IgD-negative memory B cell (primary cell): ENCODE measurements at regions not wholly inside any gene's neighbourhood (a gene's known extent, or its start where the extent isn't known, plus 50 kb on each side); places are given as distances from the start of the nearest gene placed in this dataset.

ENCODE experiments used
- H3K27ac Mint-ChIP-seq, 3 donors: one replicate each; pipeline ENCODE4 v1.8.0; 2020 to 2022; ENCODE audit warnings: mild to moderate bottlenecking in 3 of 3, mixed read lengths in 3 of 3, moderate library complexity in 1 of 3
- H3K27me3 Mint-ChIP-seq: one replicate; pipeline ENCODE4 v1.8.0; 2021; ENCODE audit warnings: mixed read lengths
- H3K36me3 Mint-ChIP-seq: one replicate; pipeline ENCODE4 v1.8.0; 2020; ENCODE audit warnings: mild to moderate bottlenecking, mixed read lengths
- H3K4me1 Mint-ChIP-seq, 3 donors: one replicate each; pipeline ENCODE4 v1.8.0; 2020 to 2022; ENCODE audit warnings: mixed read lengths in 3 of 3, mild to moderate bottlenecking in 1 of 3
- H3K4me3 Mint-ChIP-seq, 4 donors: one replicate each; pipeline ENCODE4 v1.8.0; 2020 to 2022; ENCODE audit warnings: mild to moderate bottlenecking in 4 of 4, mixed read lengths in 4 of 4, moderate library complexity in 3 of 4
- H3K9me3 Mint-ChIP-seq, 3 donors: one replicate each; pipeline ENCODE4 v1.8.0; 2020 to 2021; ENCODE audit warnings: mixed read lengths in 3 of 3, mild to moderate bottlenecking in 1 of 3

DNA sequence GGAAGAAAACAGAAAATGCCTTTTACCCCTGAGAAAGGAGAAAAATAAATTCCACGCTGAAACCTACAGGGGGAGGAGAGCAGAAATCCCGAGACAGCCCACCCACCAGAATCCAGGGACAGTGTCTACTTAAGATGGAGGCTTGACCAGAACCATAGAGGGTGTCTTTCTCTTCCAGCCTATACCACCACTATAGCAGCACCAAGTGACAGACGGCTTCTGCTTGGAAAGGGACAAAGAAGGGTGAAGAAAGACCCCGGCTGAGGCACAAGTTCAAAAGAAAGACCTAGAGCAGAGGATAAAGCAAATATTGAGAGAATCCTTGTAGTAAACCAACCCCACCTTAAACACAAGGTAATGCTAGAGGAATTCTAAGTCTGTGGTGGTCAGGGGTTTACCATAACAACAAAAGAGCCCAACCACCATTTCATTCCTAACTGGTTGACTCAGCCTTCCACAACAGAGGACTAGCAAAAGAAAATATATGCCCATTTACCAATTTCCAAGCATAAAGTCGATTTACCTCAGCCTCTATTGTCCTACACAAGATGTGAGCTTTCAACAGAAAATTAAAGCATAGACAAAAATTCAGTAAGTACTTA lies 105.3 kb upstream of the FOXG1 start:
- Mint-ChIP-seq H3K27me3 (no peaks in the 10 kb centered on the region), H3K4me3 (no peak overlapping the region), H3K36me3 (no peaks in the 10 kb centered on the region), H3K27ac (no peak overlapping the region), H3K9me3 (no peaks in the 10 kb centered on the region), H3K4me1 (no peaks in the 10 kb centered on the region)

DNA sequence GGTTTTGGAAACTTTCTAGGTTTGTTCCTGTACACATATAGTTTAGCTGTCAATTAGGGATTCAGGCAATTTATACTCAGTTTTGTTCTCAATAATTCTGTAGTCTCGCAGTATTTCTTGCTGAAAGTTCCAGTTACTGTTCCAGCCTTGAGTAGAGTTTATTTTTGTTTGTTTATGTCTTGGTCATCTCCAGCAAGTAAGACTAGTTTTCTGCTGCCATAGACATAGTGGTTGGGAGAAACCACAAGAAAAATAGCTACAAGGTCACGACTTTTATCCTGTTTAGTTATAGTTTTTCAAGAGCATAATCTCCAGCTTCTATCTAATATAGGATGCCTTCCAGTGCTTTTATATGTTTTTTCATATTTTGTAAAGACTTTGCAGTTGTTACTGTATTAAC lies 99.6 kb upstream of the FOXG1 start:
- H3K9me3 Mint-ChIP-seq = peaks cover 0 to 4% (median under 1%) of the 10 kb centered on the region in 3 donors
- peak overlapping the region in 1 of 4 donors; percentile 45 for H3K4me3 Mint-ChIP-seq
- peaks cover 3% of the 10 kb centered on the region for H3K36me3 Mint-ChIP-seq
- no peaks in the 10 kb centered on the region for H3K27me3 Mint-ChIP-seq
- H3K4me1 Mint-ChIP-seq = no peaks in the 10 kb centered on the region
- no peak overlapping the region for H3K27ac Mint-ChIP-seq

DNA sequence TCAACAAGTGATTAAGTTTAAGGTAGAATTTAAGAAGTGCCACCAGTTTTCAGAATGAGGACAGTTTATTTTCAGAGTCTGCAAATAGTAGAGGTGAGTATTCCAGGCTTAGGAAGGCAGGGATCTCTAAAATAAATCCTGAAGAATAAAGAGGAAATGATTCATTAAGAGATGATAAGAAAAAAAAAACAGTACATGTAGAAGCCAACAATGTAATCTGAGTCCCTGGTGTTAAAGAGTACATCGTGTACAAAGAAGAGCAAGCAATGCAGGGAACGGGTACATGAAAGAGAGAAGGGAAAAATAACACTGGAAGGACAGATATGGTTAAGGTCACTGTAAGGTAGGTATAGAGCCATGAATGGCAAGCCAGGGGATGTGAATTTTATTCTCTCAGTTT lies 95.2 kb upstream of the FOXG1 start:
- Mint-ChIP-seq H3K4me3 (no peak overlapping the region), H3K27me3 (no peaks in the 10 kb centered on the region), H3K36me3 (peaks cover 3% of the 10 kb centered on the region), H3K4me1 (no peaks in the 10 kb centered on the region), H3K27ac (no peak overlapping the region), H3K9me3 (peaks cover 2 to 8% (median 6%) of the 10 kb centered on the region in 3 donors)

DNA sequence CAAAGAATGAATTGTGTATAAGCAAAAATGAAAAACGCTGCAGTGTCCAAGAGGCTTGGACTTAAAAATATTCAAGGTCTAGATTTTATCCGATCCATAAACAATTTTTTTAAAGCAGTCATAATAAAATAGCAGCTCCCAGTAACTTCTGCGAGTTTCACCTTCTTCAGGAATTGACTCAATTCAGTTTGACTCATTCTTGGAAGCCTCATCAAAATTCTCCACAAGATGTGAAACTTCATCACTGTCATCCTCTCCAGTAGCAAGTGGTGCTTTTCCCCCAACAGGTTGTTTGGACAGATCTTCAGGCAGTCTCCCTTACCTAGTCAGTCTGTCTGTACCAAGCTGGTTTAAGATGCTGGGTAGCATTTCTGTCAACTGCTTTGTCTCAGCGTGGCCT lies 93.5 kb upstream of the FOXG1 start:
- Mint-ChIP-seq H3K4me3 (no peak overlapping the region), H3K27me3 (no peaks in the 10 kb centered on the region), H3K27ac (no peak overlapping the region), H3K9me3 (peaks cover 2 to 6% (median 6%) of the 10 kb centered on the region in 3 donors), H3K36me3 (peaks cover 3% of the 10 kb centered on the region), H3K4me1 (no peaks in the 10 kb centered on the region)

DNA sequence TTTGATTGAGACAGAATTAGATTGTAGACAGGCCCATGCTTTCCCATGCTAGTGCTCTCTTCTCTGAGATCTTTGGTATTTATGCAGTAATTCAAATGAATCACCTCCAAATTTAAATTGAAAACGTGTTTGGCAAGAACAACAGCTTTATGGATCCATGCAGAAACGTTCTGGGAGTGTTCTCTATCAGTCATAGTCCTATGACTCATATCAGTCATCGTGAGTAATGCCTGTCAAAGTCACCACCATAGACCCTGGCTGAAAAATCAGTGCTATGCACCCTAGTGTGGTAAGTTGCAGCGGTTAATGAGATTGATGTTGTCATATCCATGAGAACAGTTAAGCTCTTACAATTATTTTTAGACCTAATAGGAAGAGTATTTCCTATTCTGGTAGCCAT lies 90.1 kb upstream of the FOXG1 start:
- no peak overlapping the region for H3K4me3 Mint-ChIP-seq
- H3K36me3 Mint-ChIP-seq = peaks cover 4% of the 10 kb centered on the region
- H3K9me3 Mint-ChIP-seq = peaks cover 2 to 10% (median 6%) of the 10 kb centered on the region in 3 donors
- no peaks in the 10 kb centered on the region for H3K27me3 Mint-ChIP-seq
- no peak overlapping the region for H3K27ac Mint-ChIP-seq
- no peaks in the 10 kb centered on the region for H3K4me1 Mint-ChIP-seq

DNA sequence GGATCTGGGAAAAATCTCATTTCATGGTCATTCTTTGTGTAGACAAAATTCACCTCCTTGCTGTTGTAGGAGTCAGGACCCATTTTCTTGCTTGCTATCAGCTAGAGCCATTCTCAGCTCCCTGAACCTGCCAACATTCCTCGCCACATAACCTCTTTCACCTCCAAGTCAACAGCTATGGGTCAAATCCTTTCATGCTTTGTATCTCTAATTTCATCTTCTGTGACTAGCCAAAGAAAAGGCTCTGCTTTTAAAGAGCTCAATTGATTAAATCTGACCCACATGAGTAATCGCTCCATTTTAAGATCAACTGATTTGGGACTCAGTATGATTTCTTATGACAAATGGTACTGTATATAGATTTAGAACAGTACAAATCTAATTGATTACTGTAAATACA lies 89.2 kb upstream of the FOXG1 start:
- no peaks in the 10 kb centered on the region for H3K27me3 Mint-ChIP-seq
- H3K4me1 Mint-ChIP-seq = no peaks in the 10 kb centered on the region
- peaks cover 2 to 6% (median 5%) of the 10 kb centered on the region in 3 donors for H3K9me3 Mint-ChIP-seq
- no peak overlapping the region for H3K4me3 Mint-ChIP-seq
- H3K27ac Mint-ChIP-seq = no peak overlapping the region
- H3K36me3 Mint-ChIP-seq = peaks cover 2% of the 10 kb centered on the region

DNA sequence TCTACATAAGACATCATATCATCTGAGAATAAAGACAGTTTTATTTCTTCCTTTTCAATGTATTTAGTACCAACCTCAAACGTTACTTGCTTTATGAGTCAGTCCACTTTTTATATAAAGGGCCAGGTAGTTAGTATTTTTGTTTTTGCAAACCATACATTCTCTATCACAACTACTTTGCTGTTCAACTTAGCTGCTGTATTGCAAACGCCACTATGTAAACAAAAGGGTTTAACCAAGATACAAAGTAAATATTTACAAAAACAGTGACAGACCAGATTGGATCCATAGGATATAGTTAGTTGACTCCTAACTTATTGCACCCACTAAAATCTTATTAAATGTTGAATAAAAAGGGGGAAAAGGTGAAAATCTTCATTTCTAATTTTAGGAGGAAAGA lies 87.7 kb upstream of the FOXG1 start:
- no peaks in the 10 kb centered on the region for H3K27me3 Mint-ChIP-seq
- no peaks in the 10 kb centered on the region for H3K4me1 Mint-ChIP-seq
- H3K36me3 Mint-ChIP-seq = peaks cover 2% of the 10 kb centered on the region
- H3K9me3 Mint-ChIP-seq = peaks cover 0 to 3% (median 3%) of the 10 kb centered on the region in 3 donors
- no peak overlapping the region for H3K27ac Mint-ChIP-seq
- no peak overlapping the region for H3K4me3 Mint-ChIP-seq

DNA sequence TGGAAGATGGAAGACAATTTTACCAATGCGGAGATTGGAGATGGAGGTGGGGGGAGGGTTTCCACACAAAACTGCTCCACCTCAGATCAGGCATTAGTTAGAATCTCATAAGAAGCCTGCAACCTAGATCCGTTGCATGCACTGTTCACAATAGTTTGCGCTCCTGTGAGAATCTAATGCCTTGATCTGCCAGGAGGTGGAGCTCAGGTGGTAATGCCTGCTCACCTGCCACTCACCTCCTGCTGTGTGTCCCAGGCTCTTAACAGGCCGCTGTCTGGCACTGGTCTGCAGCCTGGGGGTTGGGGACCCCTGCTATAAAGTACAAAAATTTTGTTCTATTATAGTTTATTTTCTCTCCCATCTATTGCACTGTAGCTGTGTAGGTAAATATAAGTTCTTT lies 84.9 kb upstream of the FOXG1 start:
- no peak overlapping the region for H3K4me3 Mint-ChIP-seq
- H3K9me3 Mint-ChIP-seq = peaks cover 2 to 7% (median 2%) of the 10 kb centered on the region in 3 donors
- no peaks in the 10 kb centered on the region for H3K27me3 Mint-ChIP-seq
- H3K4me1 Mint-ChIP-seq = no peaks in the 10 kb centered on the region
- no peak overlapping the region for H3K27ac Mint-ChIP-seq
- peaks cover 2% of the 10 kb centered on the region for H3K36me3 Mint-ChIP-seq

DNA sequence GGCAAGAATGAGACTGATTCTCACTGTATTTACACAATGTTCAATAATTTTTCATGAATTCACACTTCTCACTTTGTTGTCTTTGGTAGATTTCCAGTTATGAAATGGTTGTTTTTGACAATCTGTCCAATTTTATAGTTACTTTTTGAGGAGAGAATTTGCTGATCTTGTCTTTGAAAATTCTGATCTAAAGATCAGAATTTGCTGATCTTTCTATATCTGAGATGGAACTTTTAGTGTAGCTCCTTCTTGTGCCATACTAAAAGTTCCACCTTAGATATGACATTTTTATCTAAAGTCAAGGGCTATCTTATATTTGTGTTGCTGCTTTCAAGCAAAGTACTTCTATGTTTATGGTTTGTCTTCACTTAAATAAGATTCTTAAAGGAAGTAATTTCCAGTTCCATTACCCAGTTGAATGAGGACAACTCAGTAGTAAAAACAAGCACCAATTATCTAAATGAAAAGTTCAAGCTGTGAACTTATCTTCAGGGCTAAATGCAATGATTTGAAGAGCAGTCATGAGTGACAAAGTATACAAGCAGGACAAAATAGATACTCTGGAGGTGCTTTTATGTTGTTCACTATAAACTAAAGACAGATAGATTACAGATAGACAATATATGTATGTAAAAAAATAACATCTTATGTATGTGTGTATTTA lies 76.4 kb upstream of the FOXG1 start:
- Mint-ChIP-seq H3K36me3 (no peaks in the 10 kb centered on the region), H3K9me3 (peaks cover 1 to 15% (median 1%) of the 10 kb centered on the region in 3 donors), H3K27ac (no peak overlapping the region), H3K27me3 (no peaks in the 10 kb centered on the region), H3K4me3 (no peak overlapping the region), H3K4me1 (no peaks in the 10 kb centered on the region)

DNA sequence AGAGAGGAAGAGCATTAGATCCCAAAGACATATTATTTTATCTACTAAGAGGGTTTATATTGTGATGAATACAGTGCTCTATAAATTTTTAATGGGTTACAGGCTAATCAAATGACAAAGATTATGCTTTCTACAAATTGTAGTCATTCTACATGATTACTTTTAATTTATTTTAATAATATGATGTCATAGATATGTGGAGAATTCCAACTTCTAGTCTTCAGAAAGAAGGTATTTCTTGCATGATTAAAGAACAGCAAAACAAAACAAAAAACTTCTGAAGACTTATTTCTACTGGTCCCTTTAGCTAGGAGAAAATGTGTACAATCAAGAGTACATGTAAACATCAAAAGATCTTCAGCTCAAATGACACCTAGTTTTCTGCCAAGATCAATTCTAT lies 71.5 kb upstream of the FOXG1 start:
- Mint-ChIP-seq H3K27me3 (no peaks in the 10 kb centered on the region), H3K4me1 (peaks cover 0 to 2% (median 0%) of the 10 kb centered on the region in 3 donors), H3K4me3 (no peak overlapping the region), H3K9me3 (peaks cover 0 to 7% (median 3%) of the 10 kb centered on the region in 3 donors), H3K36me3 (no peaks in the 10 kb centered on the region), H3K27ac (no peak overlapping the region)

DNA sequence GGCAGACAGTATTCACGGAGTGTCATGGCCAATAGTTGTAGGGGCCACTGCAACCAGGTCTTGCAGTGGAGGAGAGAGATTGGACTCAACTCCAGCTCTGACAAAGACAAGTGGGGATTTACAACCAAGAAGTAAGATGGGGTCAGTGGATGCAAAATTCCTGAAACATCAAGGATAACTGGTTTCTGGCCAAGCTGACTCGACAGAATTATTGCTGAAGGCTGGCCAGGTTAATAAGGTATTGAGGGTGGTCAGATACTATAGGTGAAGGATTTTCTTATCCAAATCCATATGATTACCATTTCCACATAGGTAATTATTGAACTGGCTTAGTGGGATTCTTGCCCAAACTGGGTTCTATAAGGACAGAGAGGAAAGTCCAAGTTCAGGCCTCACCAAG lies 64.9 kb upstream of the FOXG1 start:
- H3K27me3 Mint-ChIP-seq = no peaks in the 10 kb centered on the region
- no peaks in the 10 kb centered on the region for H3K36me3 Mint-ChIP-seq
- no peak overlapping the region for H3K4me3 Mint-ChIP-seq
- H3K9me3 Mint-ChIP-seq = peaks cover 2 to 6% (median 2%) of the 10 kb centered on the region in 3 donors
- H3K4me1 Mint-ChIP-seq = no peaks in the 10 kb centered on the region
- H3K27ac Mint-ChIP-seq = no peak overlapping the region

DNA sequence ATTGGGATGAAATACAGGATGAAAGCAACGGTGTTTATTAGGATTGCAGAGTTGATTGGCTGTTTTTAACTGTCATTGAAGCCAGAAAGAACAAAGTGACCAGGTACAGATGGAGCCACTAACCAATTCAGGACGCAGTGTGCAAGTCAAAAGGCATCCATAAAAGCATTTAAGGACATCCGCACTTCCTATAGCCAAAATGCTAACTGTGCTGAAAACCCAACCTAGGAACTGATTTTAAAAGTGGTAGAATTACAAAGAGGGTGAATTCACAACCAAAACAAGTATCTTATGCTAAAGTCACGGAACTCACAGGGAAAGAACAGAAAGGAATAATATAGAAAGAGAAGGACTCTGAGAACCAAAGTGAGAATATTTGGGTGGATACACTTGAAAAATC lies 63.1 kb upstream of the FOXG1 start:
- no peak overlapping the region for H3K27ac Mint-ChIP-seq
- H3K4me3 Mint-ChIP-seq = no peak overlapping the region
- H3K36me3 Mint-ChIP-seq = no peaks in the 10 kb centered on the region
- no peaks in the 10 kb centered on the region for H3K27me3 Mint-ChIP-seq
- H3K4me1 Mint-ChIP-seq = no peaks in the 10 kb centered on the region
- H3K9me3 Mint-ChIP-seq = peaks cover 2 to 8% (median 2%) of the 10 kb centered on the region in 3 donors

DNA sequence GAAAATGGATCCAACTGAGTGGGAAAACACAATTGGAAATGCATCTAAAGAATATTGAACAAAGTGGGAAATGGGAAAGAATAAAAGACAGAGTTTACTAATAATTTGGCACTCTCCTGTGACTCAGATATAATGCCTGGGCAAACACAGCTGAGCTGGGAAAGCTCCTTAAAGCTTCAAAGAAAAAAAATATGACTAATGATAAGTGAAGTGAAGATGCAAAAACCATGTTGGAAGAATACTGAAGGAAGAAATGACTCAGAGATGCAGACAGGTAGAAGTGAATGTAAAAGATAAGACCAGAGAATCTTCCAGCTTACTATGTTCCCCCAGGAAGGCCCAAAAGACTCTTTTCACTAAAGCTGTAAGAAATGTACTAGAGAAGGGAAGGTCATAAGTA lies 62.4 kb upstream of the FOXG1 start:
- H3K27ac Mint-ChIP-seq = no peak overlapping the region
- no peak overlapping the region for H3K4me3 Mint-ChIP-seq
- H3K36me3 Mint-ChIP-seq = no peaks in the 10 kb centered on the region
- peaks cover 2 to 8% (median 2%) of the 10 kb centered on the region in 3 donors for H3K9me3 Mint-ChIP-seq
- H3K27me3 Mint-ChIP-seq = no peaks in the 10 kb centered on the region
- H3K4me1 Mint-ChIP-seq = no peaks in the 10 kb centered on the region

DNA sequence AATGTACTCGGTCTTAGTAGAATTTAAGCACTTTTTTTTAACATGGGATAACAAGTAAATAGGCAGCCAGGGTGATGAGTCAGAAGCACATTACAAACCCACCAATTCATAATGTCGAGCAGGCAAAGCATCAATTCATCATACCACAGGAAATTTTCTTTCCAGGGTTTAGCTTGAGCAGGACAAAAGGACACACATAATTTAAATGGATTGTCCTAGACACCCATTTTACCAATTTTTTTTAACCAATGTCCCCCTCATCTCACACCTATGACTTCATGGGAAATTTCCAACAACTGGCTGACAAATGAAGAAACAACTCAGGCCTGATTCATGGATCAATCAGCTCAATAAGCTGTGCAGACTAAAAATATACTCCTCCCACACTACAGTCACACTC lies 58.8 kb upstream of the FOXG1 start:
- H3K27ac Mint-ChIP-seq = no peak overlapping the region
- H3K9me3 Mint-ChIP-seq = peaks cover 2 to 8% (median 3%) of the 10 kb centered on the region in 3 donors

DNA sequence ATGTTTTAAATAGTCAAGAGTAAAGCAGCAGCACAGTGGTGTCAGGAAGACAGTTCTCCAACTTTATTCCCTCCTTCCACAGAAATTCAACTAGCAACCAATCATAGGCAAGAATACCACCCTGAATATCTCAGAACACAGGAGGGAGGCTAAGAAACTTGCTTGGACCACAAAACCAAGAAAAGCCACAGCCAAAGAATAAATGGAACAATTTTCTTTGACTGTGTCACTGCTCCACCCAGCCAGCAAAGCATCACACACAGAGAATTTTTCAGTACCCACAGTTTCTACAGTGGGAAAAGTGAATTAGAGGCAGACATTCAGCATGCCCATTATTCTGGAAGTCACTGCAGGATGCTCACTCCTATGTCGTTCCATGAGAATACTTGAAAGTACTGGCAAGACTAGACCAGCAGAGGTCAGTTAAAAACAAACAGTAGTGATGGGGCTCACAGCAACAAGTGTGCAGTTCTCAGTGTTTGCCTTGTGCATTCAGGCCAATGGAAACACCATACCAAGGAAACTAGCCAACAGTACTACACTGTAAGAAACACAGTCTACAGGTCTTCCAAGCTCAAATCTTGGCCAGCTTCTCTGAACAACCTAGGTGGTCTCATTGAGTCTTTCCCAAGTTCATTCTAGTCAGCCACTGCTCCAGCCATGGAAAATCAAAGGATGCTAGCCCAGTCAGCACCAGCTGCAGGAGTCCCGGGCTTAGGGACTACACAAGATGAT lies 56.8 kb upstream of the FOXG1 start:
- H3K4me3 Mint-ChIP-seq = no peak overlapping the region
- peaks cover 0 to 8% (median 7%) of the 10 kb centered on the region in 3 donors for H3K9me3 Mint-ChIP-seq
- no peaks in the 10 kb centered on the region for H3K27me3 Mint-ChIP-seq
- no peak overlapping the region for H3K27ac Mint-ChIP-seq
- H3K36me3 Mint-ChIP-seq = peaks cover 2% of the 10 kb centered on the region
- H3K4me1 Mint-ChIP-seq = no peaks in the 10 kb centered on the region

More for the DNA sequence above, 58.8 kb upstream of the FOXG1 start:
- Mint-ChIP-seq H3K36me3 (peaks cover 2% of the 10 kb centered on the region), H3K4me1 (no peaks in the 10 kb centered on the region), H3K27me3 (no peaks in the 10 kb centered on the region), H3K4me3 (no peak overlapping the region)
